ENCODE measurements at regions not wholly inside any gene's neighbourhood (a gene's known extent, or its start where the extent isn't known, plus 50 kb on each side); places are given as distances from the start of the nearest gene placed in this dataset.

DNA sequence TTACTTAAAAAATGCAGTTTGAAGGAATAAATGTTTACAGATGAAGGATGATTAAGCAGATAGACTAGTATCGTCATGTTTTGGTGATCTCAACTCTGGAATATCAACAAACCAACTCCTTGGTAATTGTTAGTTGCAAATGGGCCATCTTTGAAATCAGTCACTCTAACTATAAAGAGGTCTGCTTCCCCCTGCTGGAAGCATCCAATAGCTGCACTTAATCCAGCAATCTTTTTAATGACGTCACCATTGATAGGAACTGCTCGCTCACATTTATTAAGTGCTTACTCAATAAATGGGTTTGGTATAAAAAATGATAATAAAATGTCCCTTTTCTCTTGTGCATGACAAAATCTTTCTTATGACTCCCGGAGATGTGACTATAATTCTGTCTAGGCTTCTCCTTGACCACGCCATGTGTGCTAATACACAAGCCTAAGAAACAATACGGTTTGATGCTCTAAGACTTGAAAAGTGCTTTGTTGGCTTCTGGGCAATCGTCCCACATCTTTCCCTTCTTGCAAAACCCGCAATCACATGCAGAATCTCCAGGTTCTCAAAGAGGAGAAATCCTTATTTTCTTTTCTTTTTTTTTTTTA, 227.6 kb upstream of the POU1F1 start:
- no peaks in the 10 kb centered on the region for H4K20me1 ChIP-seq (ENCODE audit: insufficient read depth, low read length)
- H3K4me3 ChIP-seq (replicated peaks in 1 of 3; ENCODE audit: insufficient read depth in 1 of 3, low read depth in 2 of 3, low read length in 3 of 3), result no peak overlapping the region
- peak; percentile 37 for FAIRE-seq
- POLR2A ChIA-PET, result no interaction called here
- H3K9me3 ChIP-seq (ENCODE audit: low read length), result no peaks in the 10 kb centered on the region
- ATAC-seq, result peak; percentile 52; the same call in 1 of the 3 replicates
- no peak overlapping the region for H3K4me2 ChIP-seq (ENCODE audit: low read depth, low read length)
- BruUV-seq (replicated peaks), result no TSS peak
- DNase-seq (ENCODE audit: low spot score), result peak; percentile 60
- H3K79me2 ChIP-seq (ENCODE audit: insufficient read depth, low read length), result no peaks in the 10 kb centered on the region
- in situ Hi-C loops (cut with HindIII; ENCODE audit: extremely low pct_ligation_motif_present, low pct_unique_long_range_greater_than_20kb), result loop anchor here (5.0 to 10.0 kb wide), 2 partner anchors 149 to 202 kb away; no protein-coding TSS in a partner anchor
- H2AFZ ChIP-seq (ENCODE audit: low read length), result no peak overlapping the region
- no peaks in the 10 kb centered on the region for H3K27me3 ChIP-seq (ENCODE audit: control insufficient read depth in 1 of 2, insufficient read depth in 2 of 2, low read length in 2 of 2)
- H3K4me1 ChIP-seq (ENCODE audit: insufficient read depth, low read length), result no peaks in the 10 kb centered on the region
- H3K36me3 ChIP-seq (replicated peaks in 1 of 2; ENCODE audit: control insufficient read depth in 1 of 2, insufficient read depth in 2 of 2, low read length in 2 of 2), result no peaks in the 10 kb centered on the region
- CTCF ChIA-PET (ENCODE audit: low intra/inter-chr PET ratio, low total read pairs), result interaction anchor here (1.3 to 2.4 kb wide), 2 partner anchors 154 to 205 kb away, joined by 7 to 24 read pairs; no protein-coding TSS in a partner anchor
- H3K9ac ChIP-seq (ENCODE audit: insufficient read depth, low read depth, low read length), result no peak overlapping the region
- 17% methylated on average over 8 of the region's 8 CpGs for WGBS (ENCODE audit: low lambda C conversion rate)
- intact Hi-C loops (cut with micrococcal nuclease; ENCODE audit: unreplicated experiment), result loop anchor here (1.0 to 5.0 kb wide), 3 partner anchors 154 to 532 kb away; no protein-coding TSS in a partner anchor
- no peak overlapping the region for H3K27ac ChIP-seq (ENCODE audit: extremely low read length, insufficient read depth, low read length)
- TF ChIP-seq ZNF687 (CRISPR knock-in tag; IDR thresholded peaks at IDR 0.05) (no peak), SMAD1 (CRISPR knock-in tag; IDR thresholded peaks at IDR 0.05; ENCODE audit: borderline replicate concordance, low read depth) (no peak), NFE2 (CRISPR knock-in tag; IDR thresholded peaks at IDR 0.05) (no peak), HNF1A (IDR thresholded peaks at IDR 0.05; ENCODE audit: low read depth) (no peak), HNF1A (CRISPR knock-in tag; IDR thresholded peaks at IDR 0.05; ENCODE audit: borderline replicate concordance) (no peak), EED (CRISPR knock-in tag; IDR thresholded peaks at IDR 0.05) (no peak), HNRNPK (IDR thresholded peaks at IDR 0.05; ENCODE audit: low read depth, low read length, poor library complexity, severe bottlenecking) (no peak), GLI4 (CRISPR knock-in tag; IDR thresholded peaks at IDR 0.05; ENCODE audit: borderline replicate concordance) (no peak), ZNF12 (CRISPR knock-in tag; IDR thresholded peaks at IDR 0.05) (no peak), ZNF33A (CRISPR knock-in tag; IDR thresholded peaks at IDR 0.05; ENCODE audit: borderline replicate concordance) (no peak), ZNF549 (CRISPR knock-in tag; IDR thresholded peaks at IDR 0.05) (no peak), MAFG (CRISPR knock-in tag; IDR thresholded peaks at IDR 0.05) (no peak), TBL1XR1 (IDR thresholded peaks at IDR 0.05; ENCODE audit: borderline replicate concordance, low read length, partially characterized antibody) (no peak), FOXO1 (CRISPR knock-in tag; IDR thresholded peaks at IDR 0.05) (no peak), TIGD3 (CRISPR knock-in tag; IDR thresholded peaks at IDR 0.05; ENCODE audit: borderline replicate concordance) (no peak)

Data from HepG2 (cell line).